GM19043 (cell line): ENCODE measurements at regions not wholly inside any gene's neighbourhood (a gene's known extent, or its start where the extent isn't known, plus 50 kb on each side); places are given as distances from the start of the nearest gene placed in this dataset.
"Not testable (repeated sequence)": the region's sequence is repeated elsewhere in the genome, so short reads cannot be mapped to it uniquely, and the experiment has no call there.

Experiments
- ATAC-seq: cut with Tn5 transposase; IDR thresholded peaks from one replicate; pipeline ENCODE4 v1.9.1; 2021; ENCODE audit warnings: low read depth; ENCODE audit not compliant: unreplicated experiment

- ATAC-seq: no peak
These were observed 1030.3 kb downstream of the TDRD15 start for GRCh38 chr2:22153931-22154613.

DNA sequence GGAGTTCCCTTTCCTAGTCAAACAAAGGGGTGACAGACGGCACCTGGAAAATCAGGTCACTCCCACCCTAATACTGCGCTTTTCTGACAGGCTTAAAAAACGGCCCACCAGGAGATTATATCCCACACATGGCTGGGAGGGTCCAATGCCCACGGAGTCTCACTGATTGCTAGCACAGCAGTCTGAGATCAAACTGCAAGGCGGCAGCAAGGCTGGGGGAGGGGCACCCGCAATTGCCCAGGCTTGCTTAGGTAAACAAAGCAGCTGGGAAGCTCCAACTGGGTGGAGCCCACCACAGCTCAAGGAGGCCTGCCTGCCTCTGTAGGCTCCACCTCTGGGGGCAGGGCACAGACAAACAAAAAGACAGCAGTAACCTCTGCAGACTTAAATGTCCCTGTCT lies 1032.9 kb downstream of the TDRD15 start:
- not testable (repeated sequence) for ATAC-seq

DNA sequence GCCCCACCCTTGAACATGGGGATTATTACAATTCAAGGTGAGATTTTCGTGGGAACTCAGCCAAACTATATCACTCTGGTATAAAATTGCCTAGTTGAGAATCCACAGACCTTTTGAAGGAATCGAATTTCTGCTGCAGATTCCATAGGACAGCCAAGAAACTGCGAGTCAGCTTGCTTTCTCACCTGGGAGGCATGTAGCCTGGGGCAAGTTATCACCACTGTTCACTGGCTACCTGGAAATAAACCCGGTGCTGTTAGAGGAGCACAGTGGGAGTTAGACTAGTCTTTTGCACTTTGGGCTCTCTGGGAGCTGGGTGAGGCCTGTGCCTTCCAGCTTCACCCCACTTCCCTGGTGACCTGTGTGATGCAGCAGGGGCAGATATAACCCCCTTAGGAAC lies 1043.5 kb downstream of the TDRD15 start:
- ATAC-seq: no peak

DNA sequence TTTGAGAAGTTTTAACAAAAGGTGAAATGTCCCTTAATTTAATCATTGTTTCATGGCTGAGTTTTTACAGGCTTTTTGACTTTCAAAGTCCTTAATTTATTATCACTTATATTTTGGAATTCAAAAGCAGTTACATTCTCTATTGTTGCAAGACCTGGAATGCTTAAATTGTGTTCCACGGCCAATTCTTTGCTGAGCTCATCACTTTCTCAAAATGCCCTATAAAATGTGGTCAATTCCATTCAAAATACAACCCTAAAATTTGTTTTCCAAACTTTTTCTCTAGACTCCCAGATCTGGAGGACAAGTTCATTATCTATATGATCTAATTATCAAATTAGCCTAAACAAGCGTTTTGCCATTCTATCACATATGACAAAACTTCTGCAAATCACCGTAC lies 1051.2 kb downstream of the TDRD15 start:
- ATAC-seq: no peak

GRCh38 chr2:22185251-22185650 lies 1061.5 kb downstream of the TDRD15 start:
- no peak for ATAC-seq

GRCh38 chr2:22186261-22186828 lies 1062.6 kb downstream of the TDRD15 start:
- ATAC-seq: not testable (repeated sequence)

- ATAC-seq: no peak
These were observed 1066.2 kb downstream of the TDRD15 start for GRCh38 chr2:22189893-22190480.

GRCh38 chr2:22194218-22194617 lies 1070.5 kb downstream of the TDRD15 start:
- no peak for ATAC-seq

DNA sequence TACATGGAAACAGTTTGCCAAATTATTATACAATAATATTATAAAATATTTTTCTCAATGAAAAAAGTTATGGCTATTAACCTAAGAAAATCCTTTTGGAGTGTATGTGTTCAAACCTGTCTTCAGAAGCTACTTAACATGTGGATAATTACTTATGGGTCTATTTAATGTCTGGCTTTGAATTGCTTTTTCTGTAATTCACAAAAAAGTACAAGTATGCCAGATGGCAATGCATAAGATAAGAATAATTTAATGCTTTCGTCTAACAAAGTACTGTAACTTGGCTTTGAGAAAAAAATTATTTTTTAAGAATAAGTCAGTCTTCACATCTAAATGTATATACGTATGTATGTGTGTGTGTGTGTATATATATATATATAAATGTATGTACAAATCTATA lies 1073.0 kb downstream of the TDRD15 start:
- ATAC-seq: no peak

DNA sequence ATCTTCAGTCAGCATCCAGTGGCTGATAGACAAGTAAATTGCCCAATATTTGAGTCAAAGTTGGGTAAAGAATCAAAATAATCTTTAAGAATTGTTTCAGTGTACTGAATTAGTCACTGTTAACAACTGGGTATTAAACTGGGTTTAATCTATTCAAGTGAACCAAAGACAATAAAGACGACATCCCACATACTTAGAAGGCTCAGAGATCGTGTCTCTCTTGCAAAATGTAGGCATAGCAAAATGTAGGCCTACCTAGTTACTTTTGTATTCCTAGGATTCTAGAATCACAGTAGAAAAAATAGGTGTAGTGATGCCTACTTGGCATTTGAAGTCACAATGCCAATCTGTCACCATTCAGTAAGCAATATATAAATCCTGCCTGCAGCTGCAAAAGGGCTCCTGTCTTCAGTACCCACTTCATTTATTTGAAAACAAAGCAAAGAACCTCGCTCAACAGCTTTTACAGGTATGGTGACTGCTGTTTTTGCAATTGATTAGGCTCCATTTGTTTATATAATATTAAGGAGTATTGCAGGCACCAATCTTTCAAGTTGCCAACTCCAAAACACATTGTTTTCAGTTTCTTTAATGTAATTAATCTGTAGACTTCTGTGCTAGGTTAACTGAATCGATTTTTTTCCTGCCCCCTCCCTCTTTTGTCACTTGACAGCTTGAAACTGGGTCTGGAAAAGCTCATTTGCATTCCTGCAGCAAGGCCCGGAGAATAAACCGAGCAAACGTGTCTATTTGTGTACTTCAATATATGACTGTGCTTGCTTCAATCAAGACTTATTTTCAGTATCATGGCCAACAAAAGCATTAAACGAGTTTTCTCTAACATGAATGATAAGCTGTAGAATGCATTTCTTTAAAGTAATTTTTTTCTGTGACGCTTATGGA lies 1074.9 kb downstream of the TDRD15 start:
- ATAC-seq: no peak

- ATAC-seq: no peak
These were observed 1076.2 kb downstream of the TDRD15 start for GRCh38 chr2:22199994-22200393.

- no peak for ATAC-seq
These were observed 1085.8 kb downstream of the TDRD15 start for GRCh38 chr2:22209545-22209944.

DNA sequence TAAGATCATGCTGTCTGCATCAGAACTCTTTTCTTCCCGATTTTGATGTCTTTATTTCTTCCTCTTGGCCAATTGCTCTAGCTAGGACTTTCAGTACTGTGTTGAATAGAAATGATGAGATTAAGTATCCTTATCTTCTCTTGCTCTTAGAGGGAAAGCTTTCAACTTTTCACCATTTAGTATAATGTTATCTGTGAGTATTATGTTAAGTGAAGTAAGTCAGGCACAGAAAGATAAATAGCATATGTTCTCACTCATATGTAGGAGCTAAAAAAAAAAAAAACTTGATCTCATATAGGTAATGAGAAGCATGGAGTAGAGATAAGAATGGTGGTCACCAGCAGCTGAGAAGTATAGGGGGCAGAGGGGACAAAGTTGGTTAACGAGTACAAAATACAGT lies 1089.5 kb downstream of the TDRD15 start:
- ATAC-seq: no peak

DNA sequence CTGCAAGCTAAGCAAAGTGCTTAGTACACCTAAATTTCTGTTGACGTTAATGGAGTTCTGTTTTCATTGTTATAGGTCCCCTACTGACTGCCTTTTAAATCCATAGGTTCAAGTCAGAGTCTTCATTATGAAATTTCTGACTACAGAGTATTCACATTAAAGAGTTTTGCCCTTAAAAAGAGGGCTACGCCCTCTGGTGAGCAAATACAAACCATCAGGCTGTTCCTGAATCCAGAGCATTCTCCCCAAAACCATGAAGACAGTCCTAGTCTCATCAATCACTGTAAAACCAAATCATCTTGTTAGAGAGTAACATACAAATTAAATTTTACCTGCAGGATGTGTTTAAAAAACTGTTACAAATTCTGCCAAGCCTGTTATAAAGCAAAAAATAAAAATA lies 1091.7 kb downstream of the TDRD15 start:
- ATAC-seq: no peak

- no peak for ATAC-seq
These were observed 1094.1 kb downstream of the TDRD15 start for GRCh38 chr2:22217881-22218280.

GRCh38 chr2:22221006-22221405 lies 1097.2 kb downstream of the TDRD15 start:
- no peak for ATAC-seq

DNA sequence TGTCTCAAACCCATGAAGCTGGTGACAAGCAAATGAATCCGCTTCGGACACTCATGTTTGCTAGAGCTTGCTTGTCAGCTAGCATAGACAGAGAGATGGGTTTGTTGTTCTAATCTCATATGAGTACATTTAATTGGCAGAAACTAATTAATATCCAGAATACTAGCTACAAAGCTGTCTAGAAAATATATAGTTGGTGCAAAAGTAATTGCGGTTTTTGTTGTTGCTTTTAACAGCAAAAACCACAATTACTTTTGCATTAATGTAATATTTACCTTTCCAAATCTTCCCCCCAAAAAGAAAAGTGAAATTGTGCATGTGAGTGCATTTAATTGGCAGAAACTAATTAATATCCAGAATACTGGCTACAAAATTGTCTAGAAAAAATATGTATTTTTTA lies 1115.2 kb downstream of the TDRD15 start:
- ATAC-seq: no peak

GRCh38 chr2:22247466-22247865 lies 1123.7 kb downstream of the TDRD15 start:
- ATAC-seq: no peak

- no peak for ATAC-seq
These were observed 1125.1 kb downstream of the TDRD15 start for GRCh38 chr2:22248851-22249250.

GRCh38 chr2:22253171-22253570 lies 1129.4 kb downstream of the TDRD15 start:
- ATAC-seq: no peak

- no peak for ATAC-seq
These were observed 1123.8 kb upstream of the KLHL29 start for GRCh38 chr2:22261165-22261564.
